ENCODE measurements at regions not wholly inside any gene's neighbourhood (a gene's known extent, or its start where the extent isn't known, plus 50 kb on each side); places are given as distances from the start of the nearest gene placed in this dataset.

DNA sequence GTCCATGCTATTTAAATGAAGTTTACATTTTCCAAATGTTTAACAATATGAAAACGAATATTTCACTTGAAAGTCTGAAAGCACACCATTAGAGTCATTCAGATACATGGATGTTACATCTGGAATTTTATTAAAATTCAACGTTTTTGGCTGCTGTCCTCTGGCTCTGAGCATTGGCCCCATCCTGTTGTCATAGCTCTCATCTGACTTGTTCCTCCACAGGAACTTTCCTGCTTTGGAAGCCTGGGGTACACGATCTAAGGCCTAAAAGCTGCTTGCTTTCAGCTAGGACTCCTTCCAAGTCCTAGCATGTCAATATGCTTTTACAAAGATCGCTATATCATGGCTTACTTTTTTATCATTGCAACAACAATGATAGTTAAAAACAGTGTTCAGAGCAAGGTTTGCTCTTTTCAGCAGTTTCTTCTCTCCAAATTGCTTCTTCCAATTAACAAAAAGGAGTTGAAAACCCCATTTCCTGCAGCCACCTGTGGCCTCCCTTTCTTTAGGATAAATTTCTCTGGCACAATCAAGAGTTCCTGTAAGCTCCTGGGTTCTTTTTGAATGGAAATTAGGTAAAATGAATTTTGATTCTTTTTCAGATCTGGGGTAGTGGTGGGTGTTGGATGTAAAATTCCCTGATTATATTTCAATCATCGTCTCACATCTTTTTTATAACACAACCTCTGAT is 413.4 kb upstream of the AGA start:
- TF ChIP-seq, protein P1, sequence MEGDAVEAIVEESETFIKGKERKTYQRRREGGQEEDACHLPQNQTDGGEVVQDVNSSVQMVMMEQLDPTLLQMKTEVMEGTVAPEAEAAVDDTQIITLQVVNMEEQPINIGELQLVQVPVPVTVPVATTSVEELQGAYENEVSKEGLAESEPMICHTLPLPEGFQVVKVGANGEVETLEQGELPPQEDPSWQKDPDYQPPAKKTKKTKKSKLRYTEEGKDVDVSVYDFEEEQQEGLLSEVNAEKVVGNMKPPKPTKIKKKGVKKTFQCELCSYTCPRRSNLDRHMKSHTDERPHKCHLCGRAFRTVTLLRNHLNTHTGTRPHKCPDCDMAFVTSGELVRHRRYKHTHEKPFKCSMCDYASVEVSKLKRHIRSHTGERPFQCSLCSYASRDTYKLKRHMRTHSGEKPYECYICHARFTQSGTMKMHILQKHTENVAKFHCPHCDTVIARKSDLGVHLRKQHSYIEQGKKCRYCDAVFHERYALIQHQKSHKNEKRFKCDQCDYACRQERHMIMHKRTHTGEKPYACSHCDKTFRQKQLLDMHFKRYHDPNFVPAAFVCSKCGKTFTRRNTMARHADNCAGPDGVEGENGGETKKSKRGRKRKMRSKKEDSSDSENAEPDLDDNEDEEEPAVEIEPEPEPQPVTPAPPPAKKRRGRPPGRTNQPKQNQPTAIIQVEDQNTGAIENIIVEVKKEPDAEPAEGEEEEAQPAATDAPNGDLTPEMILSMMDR (IDR thresholded peaks at IDR 0.05; ENCODE audit: low read length), result no peak
- TF ChIP-seq EZH2 (optimal IDR thresholded peaks at IDR 0.05; ENCODE audit: low read depth, low read length) (no peak), EZH2phosphoT487 (IDR thresholded peaks at IDR 0.05; ENCODE audit: low read length) (no peak)

Data from MM.1S (cell line).